ENCODE measurements at regions not wholly inside any gene's neighbourhood (a gene's known extent, or its start where the extent isn't known, plus 50 kb on each side); places are given as distances from the start of the nearest gene placed in this dataset.

- Histone ChIP-seq H3K4me1 (ENCODE audit: control insufficient read depth in 4 of 4, insufficient read depth in 4 of 4, low read length in 3 of 4) (no peaks in the 10 kb centered on the region), H3K9me3 (ENCODE audit: control insufficient read depth in 4 of 4, low read length in 3 of 4) (no peaks in the 10 kb centered on the region), H3K9ac (ENCODE audit: low read depth in 1 of 2, low read length in 2 of 2) (no peak overlapping the region), H3K4me3 (ENCODE audit: low read depth in 1 of 3, low read length in 3 of 3) (no peak overlapping the region), H3K36me3 (ENCODE audit: control insufficient read depth in 4 of 4, insufficient read depth in 3 of 4, low read depth in 1 of 4, low read length in 3 of 4) (no peaks in the 10 kb centered on the region), H3K27ac (ENCODE audit: low read depth in 1 of 2, low read length in 2 of 2) (no peak overlapping the region), H3K27me3 (ENCODE audit: control insufficient read depth in 4 of 4, insufficient read depth in 4 of 4, low read length in 3 of 4) (no peaks in the 10 kb centered on the region)
- no peak for DNase-seq (ENCODE audit: low spot score)
- WGBS, result 83% methylated on average over 4 of the region's 4 CpGs
- TF ChIP-seq GABPA (IDR thresholded peaks at IDR 0.05 in 1 of 2, conservative IDR thresholded peaks at IDR 0.05 in 1 of 2), result no peak
- no peak for TF ChIP-seq ZBTB33 (IDR thresholded peaks at IDR 0.05)
- no peak for TF ChIP-seq YY1 (IDR thresholded peaks at IDR 0.05)
- no peak for TF ChIP-seq TAF1 (conservative IDR thresholded peaks at IDR 0.05)
- TF ChIP-seq, protein P1, sequence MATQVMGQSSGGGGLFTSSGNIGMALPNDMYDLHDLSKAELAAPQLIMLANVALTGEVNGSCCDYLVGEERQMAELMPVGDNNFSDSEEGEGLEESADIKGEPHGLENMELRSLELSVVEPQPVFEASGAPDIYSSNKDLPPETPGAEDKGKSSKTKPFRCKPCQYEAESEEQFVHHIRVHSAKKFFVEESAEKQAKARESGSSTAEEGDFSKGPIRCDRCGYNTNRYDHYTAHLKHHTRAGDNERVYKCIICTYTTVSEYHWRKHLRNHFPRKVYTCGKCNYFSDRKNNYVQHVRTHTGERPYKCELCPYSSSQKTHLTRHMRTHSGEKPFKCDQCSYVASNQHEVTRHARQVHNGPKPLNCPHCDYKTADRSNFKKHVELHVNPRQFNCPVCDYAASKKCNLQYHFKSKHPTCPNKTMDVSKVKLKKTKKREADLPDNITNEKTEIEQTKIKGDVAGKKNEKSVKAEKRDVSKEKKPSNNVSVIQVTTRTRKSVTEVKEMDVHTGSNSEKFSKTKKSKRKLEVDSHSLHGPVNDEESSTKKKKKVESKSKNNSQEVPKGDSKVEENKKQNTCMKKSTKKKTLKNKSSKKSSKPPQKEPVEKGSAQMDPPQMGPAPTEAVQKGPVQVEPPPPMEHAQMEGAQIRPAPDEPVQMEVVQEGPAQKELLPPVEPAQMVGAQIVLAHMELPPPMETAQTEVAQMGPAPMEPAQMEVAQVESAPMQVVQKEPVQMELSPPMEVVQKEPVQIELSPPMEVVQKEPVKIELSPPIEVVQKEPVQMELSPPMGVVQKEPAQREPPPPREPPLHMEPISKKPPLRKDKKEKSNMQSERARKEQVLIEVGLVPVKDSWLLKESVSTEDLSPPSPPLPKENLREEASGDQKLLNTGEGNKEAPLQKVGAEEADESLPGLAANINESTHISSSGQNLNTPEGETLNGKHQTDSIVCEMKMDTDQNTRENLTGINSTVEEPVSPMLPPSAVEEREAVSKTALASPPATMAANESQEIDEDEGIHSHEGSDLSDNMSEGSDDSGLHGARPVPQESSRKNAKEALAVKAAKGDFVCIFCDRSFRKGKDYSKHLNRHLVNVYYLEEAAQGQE (IDR thresholded peaks at IDR 0.05), result no peak
- TF ChIP-seq, protein P2, sequence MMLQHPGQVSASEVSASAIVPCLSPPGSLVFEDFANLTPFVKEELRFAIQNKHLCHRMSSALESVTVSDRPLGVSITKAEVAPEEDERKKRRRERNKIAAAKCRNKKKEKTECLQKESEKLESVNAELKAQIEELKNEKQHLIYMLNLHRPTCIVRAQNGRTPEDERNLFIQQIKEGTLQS (IDR thresholded peaks at IDR 0.05), result no peak
- no peak for TF ChIP-seq FOXA1 (IDR thresholded peaks at IDR 0.05)
Measured at GRCh38 chr17:71316176-71316897, 804.5 kb upstream of the SOX9 start.

- Histone ChIP-seq H3K4me3 (ENCODE audit: low read depth in 1 of 3, low read length in 3 of 3) (no peak overlapping the region), H3K27ac (ENCODE audit: low read depth in 1 of 2, low read length in 2 of 2) (no peak overlapping the region), H3K9me3 (ENCODE audit: control insufficient read depth in 4 of 4, low read length in 3 of 4) (no peaks in the 10 kb centered on the region), H3K27me3 (ENCODE audit: control insufficient read depth in 4 of 4, insufficient read depth in 4 of 4, low read length in 3 of 4) (no peaks in the 10 kb centered on the region), H3K4me1 (ENCODE audit: control insufficient read depth in 4 of 4, insufficient read depth in 4 of 4, low read length in 3 of 4) (no peaks in the 10 kb centered on the region), H3K36me3 (ENCODE audit: control insufficient read depth in 4 of 4, insufficient read depth in 3 of 4, low read depth in 1 of 4, low read length in 3 of 4) (no peaks in the 10 kb centered on the region), H3K9ac (ENCODE audit: low read depth in 1 of 2, low read length in 2 of 2) (no peak overlapping the region)
- no peak for DNase-seq (ENCODE audit: low spot score)
- 75% methylated on average over 6 of the region's 6 CpGs for WGBS
- TF ChIP-seq HNF4G (IDR thresholded peaks at IDR 0.05) (no peak), JUND (IDR thresholded peaks at IDR 0.05) (no peak), FOXA2 (IDR thresholded peaks at IDR 0.05) (no peak), HNF4A (conservative IDR thresholded peaks at IDR 0.05) (no peak), RXRA (IDR thresholded peaks at IDR 0.05) (no peak), YY1 (IDR thresholded peaks at IDR 0.05) (no peak), SP1 (IDR thresholded peaks at IDR 0.05) (no peak), EGR1 (IDR thresholded peaks at IDR 0.05; ENCODE audit: low read depth in 2 of 2) (no peak), TAF1 (conservative IDR thresholded peaks at IDR 0.05) (no peak)
- TF ChIP-seq, protein P3, sequence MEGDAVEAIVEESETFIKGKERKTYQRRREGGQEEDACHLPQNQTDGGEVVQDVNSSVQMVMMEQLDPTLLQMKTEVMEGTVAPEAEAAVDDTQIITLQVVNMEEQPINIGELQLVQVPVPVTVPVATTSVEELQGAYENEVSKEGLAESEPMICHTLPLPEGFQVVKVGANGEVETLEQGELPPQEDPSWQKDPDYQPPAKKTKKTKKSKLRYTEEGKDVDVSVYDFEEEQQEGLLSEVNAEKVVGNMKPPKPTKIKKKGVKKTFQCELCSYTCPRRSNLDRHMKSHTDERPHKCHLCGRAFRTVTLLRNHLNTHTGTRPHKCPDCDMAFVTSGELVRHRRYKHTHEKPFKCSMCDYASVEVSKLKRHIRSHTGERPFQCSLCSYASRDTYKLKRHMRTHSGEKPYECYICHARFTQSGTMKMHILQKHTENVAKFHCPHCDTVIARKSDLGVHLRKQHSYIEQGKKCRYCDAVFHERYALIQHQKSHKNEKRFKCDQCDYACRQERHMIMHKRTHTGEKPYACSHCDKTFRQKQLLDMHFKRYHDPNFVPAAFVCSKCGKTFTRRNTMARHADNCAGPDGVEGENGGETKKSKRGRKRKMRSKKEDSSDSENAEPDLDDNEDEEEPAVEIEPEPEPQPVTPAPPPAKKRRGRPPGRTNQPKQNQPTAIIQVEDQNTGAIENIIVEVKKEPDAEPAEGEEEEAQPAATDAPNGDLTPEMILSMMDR (IDR thresholded peaks at IDR 0.05; ENCODE audit: low read depth, low read length, missing input control), result no peak
- TF ChIP-seq, protein P1 (IDR thresholded peaks at IDR 0.05), result no peak
- TF ChIP-seq, protein P2 (IDR thresholded peaks at IDR 0.05), result no peak
- TF ChIP-seq, protein P4, sequence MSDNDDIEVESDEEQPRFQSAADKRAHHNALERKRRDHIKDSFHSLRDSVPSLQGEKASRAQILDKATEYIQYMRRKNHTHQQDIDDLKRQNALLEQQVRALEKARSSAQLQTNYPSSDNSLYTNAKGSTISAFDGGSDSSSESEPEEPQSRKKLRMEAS (IDR thresholded peaks at IDR 0.05), result no peak
Measured at GRCh38 chr17:71320009-71320796, 800.6 kb upstream of the SOX9 start.

All from liver (tissue), 8 donors.